ENCODE measurements at regions not wholly inside any gene's neighbourhood (a gene's known extent, or its start where the extent isn't known, plus 50 kb on each side); places are given as distances from the start of the nearest gene placed in this dataset.

- no peaks in the 10 kb centered on the region; the same call in 1 of the 2 replicates for H3K27me3 ChIP-seq (replicated peaks; ENCODE audit: control insufficient read depth, insufficient read depth, low read length)
- ChIA-PET POLR2A (no interaction called here), CTCF (no interaction called here)
- DNase-seq, result no peak
- H3K36me3 Mint-ChIP-seq (ENCODE audit: insufficient read depth, unreplicated experiment), result no peaks in the 10 kb centered on the region
- no peaks in the 10 kb centered on the region for H3K36me3 ChIP-seq (ENCODE audit: control insufficient read depth, insufficient read depth, low read length)
- no peaks in the 10 kb centered on the region for H3K27me3 Mint-ChIP-seq (ENCODE audit: insufficient read depth, unreplicated experiment)
- no peaks in the 10 kb centered on the region for H3K4me1 ChIP-seq
- no peak overlapping the region for H3K27ac Mint-ChIP-seq (ENCODE audit: unreplicated experiment)
- BruUV-seq (replicated peaks), result no TSS peak
- H3K4me3 ChIP-seq (ENCODE audit: low read depth, low read length), result no peak overlapping the region
- no peaks in the 10 kb centered on the region for H3K9me3 ChIP-seq
- no peaks in the 10 kb centered on the region for H3K4me1 Mint-ChIP-seq (ENCODE audit: low read depth, unreplicated experiment)
- intact Hi-C loops (cut with micrococcal nuclease; ENCODE audit: unreplicated experiment), result no loop called here
- TF ChIP-seq, protein P1, sequence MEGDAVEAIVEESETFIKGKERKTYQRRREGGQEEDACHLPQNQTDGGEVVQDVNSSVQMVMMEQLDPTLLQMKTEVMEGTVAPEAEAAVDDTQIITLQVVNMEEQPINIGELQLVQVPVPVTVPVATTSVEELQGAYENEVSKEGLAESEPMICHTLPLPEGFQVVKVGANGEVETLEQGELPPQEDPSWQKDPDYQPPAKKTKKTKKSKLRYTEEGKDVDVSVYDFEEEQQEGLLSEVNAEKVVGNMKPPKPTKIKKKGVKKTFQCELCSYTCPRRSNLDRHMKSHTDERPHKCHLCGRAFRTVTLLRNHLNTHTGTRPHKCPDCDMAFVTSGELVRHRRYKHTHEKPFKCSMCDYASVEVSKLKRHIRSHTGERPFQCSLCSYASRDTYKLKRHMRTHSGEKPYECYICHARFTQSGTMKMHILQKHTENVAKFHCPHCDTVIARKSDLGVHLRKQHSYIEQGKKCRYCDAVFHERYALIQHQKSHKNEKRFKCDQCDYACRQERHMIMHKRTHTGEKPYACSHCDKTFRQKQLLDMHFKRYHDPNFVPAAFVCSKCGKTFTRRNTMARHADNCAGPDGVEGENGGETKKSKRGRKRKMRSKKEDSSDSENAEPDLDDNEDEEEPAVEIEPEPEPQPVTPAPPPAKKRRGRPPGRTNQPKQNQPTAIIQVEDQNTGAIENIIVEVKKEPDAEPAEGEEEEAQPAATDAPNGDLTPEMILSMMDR (IDR thresholded peaks at IDR 0.05; ENCODE audit: insufficient read depth in 1 of 2, low read depth in 1 of 2, low read length in 1 of 2, severe bottlenecking in 1 of 2, unreplicated experiment in 1 of 2), result no peak
- no peaks in the 10 kb centered on the region for H3K9me3 Mint-ChIP-seq (ENCODE audit: unreplicated experiment)
- no peak overlapping the region for H3K4me3 Mint-ChIP-seq (ENCODE audit: unreplicated experiment)
These were observed 125.3 kb downstream of the CCNG2 start for GRCh38 chr4:77282305-77282704.

DNA sequence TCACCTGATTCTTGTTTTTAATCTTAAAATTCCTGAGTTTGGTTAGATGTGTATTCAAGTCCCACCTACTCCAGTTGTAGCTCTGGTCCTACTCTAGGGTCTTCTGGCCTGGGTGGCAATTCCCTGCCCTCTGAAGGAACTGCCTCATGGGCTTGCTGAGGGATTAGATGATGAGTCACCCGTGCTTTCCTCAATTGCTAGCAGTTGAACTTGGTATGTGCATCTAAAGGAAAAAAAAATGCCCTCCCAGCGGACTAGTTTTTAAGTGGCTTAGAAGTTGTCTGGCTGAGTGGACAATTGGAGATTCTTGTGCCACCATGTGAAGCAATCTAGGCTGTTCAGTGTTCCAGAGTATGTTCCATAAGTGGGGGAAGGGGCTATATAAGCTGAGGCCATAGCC lies 127.0 kb downstream of the CCNG2 start:
- Histone ChIP-seq H3K9me3 (no peaks in the 10 kb centered on the region), H3K4me3 (ENCODE audit: low read depth, low read length) (no peak overlapping the region), H3K36me3 (ENCODE audit: control insufficient read depth, insufficient read depth, low read length) (no peaks in the 10 kb centered on the region), H3K27me3 (replicated peaks; ENCODE audit: control insufficient read depth, insufficient read depth, low read length) (no peaks in the 10 kb centered on the region; the same call in 1 of the 2 replicates), H3K4me1 (no peaks in the 10 kb centered on the region)
- H3K4me1 Mint-ChIP-seq (ENCODE audit: low read depth, unreplicated experiment), result no peaks in the 10 kb centered on the region
- DNase-seq, result no peak
- BruUV-seq (replicated peaks), result no TSS peak
- H3K27ac Mint-ChIP-seq (ENCODE audit: unreplicated experiment), result no peak overlapping the region
- H3K27me3 Mint-ChIP-seq (ENCODE audit: insufficient read depth, unreplicated experiment), result no peaks in the 10 kb centered on the region
- intact Hi-C loops (cut with micrococcal nuclease; ENCODE audit: unreplicated experiment), result no loop called here
- no peaks in the 10 kb centered on the region for H3K36me3 Mint-ChIP-seq (ENCODE audit: insufficient read depth, unreplicated experiment)
- TF ChIP-seq, protein P1 (IDR thresholded peaks at IDR 0.05; ENCODE audit: insufficient read depth in 1 of 2, low read depth in 1 of 2, low read length in 1 of 2, severe bottlenecking in 1 of 2, unreplicated experiment in 1 of 2), result no peak
- CTCF ChIA-PET, result no interaction called here
- H3K4me3 Mint-ChIP-seq (ENCODE audit: unreplicated experiment), result no peak overlapping the region
- no peaks in the 10 kb centered on the region for H3K9me3 Mint-ChIP-seq (ENCODE audit: unreplicated experiment)
- POLR2A ChIA-PET, result no interaction called here

- no peak overlapping the region for H3K27ac Mint-ChIP-seq (ENCODE audit: unreplicated experiment)
- Histone ChIP-seq H3K4me1 (no peaks in the 10 kb centered on the region), H3K4me3 (ENCODE audit: low read depth, low read length) (no peak overlapping the region), H3K27me3 (replicated peaks; ENCODE audit: control insufficient read depth, insufficient read depth, low read length) (no peaks in the 10 kb centered on the region; the same call in 1 of the 2 replicates), H3K36me3 (ENCODE audit: control insufficient read depth, insufficient read depth, low read length) (no peaks in the 10 kb centered on the region), H3K9me3 (no peaks in the 10 kb centered on the region)
- no peaks in the 10 kb centered on the region for H3K27me3 Mint-ChIP-seq (ENCODE audit: insufficient read depth, unreplicated experiment)
- ChIA-PET CTCF (no interaction called here), POLR2A (no interaction called here)
- no peaks in the 10 kb centered on the region for H3K4me1 Mint-ChIP-seq (ENCODE audit: low read depth, unreplicated experiment)
- no TSS peak for BruUV-seq (replicated peaks)
- no peak for DNase-seq
- TF ChIP-seq, protein P1 (IDR thresholded peaks at IDR 0.05; ENCODE audit: insufficient read depth in 1 of 2, low read depth in 1 of 2, low read length in 1 of 2, severe bottlenecking in 1 of 2, unreplicated experiment in 1 of 2), result no peak
- H3K36me3 Mint-ChIP-seq (ENCODE audit: insufficient read depth, unreplicated experiment), result no peaks in the 10 kb centered on the region
- intact Hi-C loops (cut with micrococcal nuclease; ENCODE audit: unreplicated experiment), result no loop called here
- no peak overlapping the region for H3K4me3 Mint-ChIP-seq (ENCODE audit: unreplicated experiment)
- H3K9me3 Mint-ChIP-seq (ENCODE audit: unreplicated experiment), result no peaks in the 10 kb centered on the region
These were observed 129.9 kb downstream of the CCNG2 start for GRCh38 chr4:77286906-77287305.
